Stimulated activated CD8-positive, alpha-beta memory T cell treated with anti-CD3 and anti-CD28 coated beads, Interleukin-2, amount 100 ng/mL, for 48 hours (primary cell): ENCODE measurements at regions not wholly inside any gene's neighbourhood (a gene's known extent, or its start where the extent isn't known, plus 50 kb on each side); places are given as distances from the start of the nearest gene placed in this dataset.
"Not testable (repeated sequence)": the region's sequence is repeated elsewhere in the genome, so short reads cannot be mapped to it uniquely, and the experiment has no call there.

Experiments used
- DNase-seq, 2 donors: peaks; one replicate each; pipeline ENCODE4 v3.0.0-alpha.2; 2020; ENCODE audit warnings: low read depth in 2 of 2

GRCh38 chr1:83244832-83245231, 754.1 kb downstream of the TTLL7 start:
- DNase-seq = not testable (repeated sequence)

- not testable (repeated sequence) for DNase-seq
Measured at GRCh38 chr1:83239568-83239967, 759.4 kb downstream of the TTLL7 start.

GRCh38 chr1:83238654-83239053, 760.3 kb downstream of the TTLL7 start:
- not testable (repeated sequence) for DNase-seq

- not testable (repeated sequence) for DNase-seq
Measured at GRCh38 chr1:83219788-83220187, 779.1 kb downstream of the TTLL7 start.

- DNase-seq = not testable (repeated sequence)
Measured at GRCh38 chr1:83218036-83218716, 780.8 kb downstream of the TTLL7 start.

GRCh38 chr1:83214317-83214716, 784.6 kb downstream of the TTLL7 start:
- DNase-seq = not testable (repeated sequence)

GRCh38 chr1:83213648-83214047, 785.3 kb downstream of the TTLL7 start:
- not testable (repeated sequence) for DNase-seq

- not testable (repeated sequence) for DNase-seq
Measured at GRCh38 chr1:83212033-83212432, 786.9 kb downstream of the TTLL7 start.

GRCh38 chr1:83208540-83208939, 790.4 kb downstream of the TTLL7 start:
- not testable (repeated sequence) for DNase-seq

GRCh38 chr1:83194610-83195009, 804.3 kb downstream of the TTLL7 start:
- not testable (repeated sequence) for DNase-seq

GRCh38 chr1:83182033-83182728, 816.8 kb downstream of the TTLL7 start:
- DNase-seq = not testable (repeated sequence)

- DNase-seq = not testable (repeated sequence)
Measured at GRCh38 chr1:83180621-83181020, 818.3 kb downstream of the TTLL7 start.

- DNase-seq = not testable (repeated sequence)
Measured at GRCh38 chr1:83167634-83168033, 831.3 kb downstream of the TTLL7 start.

GRCh38 chr1:83163879-83164475, 835.0 kb downstream of the TTLL7 start:
- not testable (repeated sequence) for DNase-seq

- DNase-seq = not testable (repeated sequence)
Measured at GRCh38 chr1:83158924-83159323, 840.0 kb downstream of the TTLL7 start.

- not testable (repeated sequence) for DNase-seq
Measured at GRCh38 chr1:83154306-83154705, 844.6 kb downstream of the TTLL7 start.

GRCh38 chr1:83151167-83151898, 847.6 kb downstream of the TTLL7 start:
- not testable (repeated sequence) for DNase-seq

- not testable (repeated sequence) for DNase-seq
Measured at GRCh38 chr1:83150479-83150878, 848.5 kb downstream of the TTLL7 start.

- not testable (repeated sequence) for DNase-seq
Measured at GRCh38 chr1:83145820-83146219, 853.1 kb downstream of the TTLL7 start.

- not testable (repeated sequence) for DNase-seq
Measured at GRCh38 chr1:83142802-83143201, 856.1 kb downstream of the TTLL7 start.

- DNase-seq = not testable (repeated sequence)
Measured at GRCh38 chr1:83135524-83136157, 863.3 kb downstream of the TTLL7 start.
